Keratinocyte (primary cell): ENCODE measurements at regions not wholly inside any gene's neighbourhood (a gene's known extent, or its start where the extent isn't known, plus 50 kb on each side); places are given as distances from the start of the nearest gene placed in this dataset.

Experiments
- DNase-seq: peaks from one replicate; pipeline ENCODE4 v3.0.0-alpha.2; 2011; ENCODE audit warnings: low read depth, missing footprints, low spot score
- FAIRE-seq: peaks from 2 replicates; lab custom pipeline; 2011; peaks lifted over from hg19 to GRCh38; lab: Jason Lieb, UNC
- H2AFZ ChIP-seq: 2 replicates; pipeline ENCODE4 v1.6.0; 2012; ENCODE audit warnings: low read length, control low read depth, inconsistent platforms; ENCODE audit not compliant: control insufficient read depth
- H3K27ac ChIP-seq: 2 replicates; pipeline ENCODE4 v1.5.1; 2011; ENCODE audit warnings: low read length; ENCODE audit not compliant: control insufficient read depth, insufficient read depth
- H3K27me3 ChIP-seq: 3 replicates; pipeline ENCODE4 v1.6.0; 2011; ENCODE audit warnings: low read length; ENCODE audit not compliant: control insufficient read depth, insufficient read depth; ENCODE audit errors: extremely low read depth
- H3K36me3 ChIP-seq, 2 experiments: 2 replicates in 1 of 2; 3 replicates in 1 of 2; pipeline ENCODE4 v1.5.1; 2011; ENCODE audit warnings: low read length in 2 of 2, mild to moderate bottlenecking in 1 of 2; ENCODE audit not compliant: control insufficient read depth in 2 of 2, insufficient read depth in 2 of 2; ENCODE audit errors: extremely low read depth in 1 of 2
- H3K4me1 ChIP-seq: 3 replicates; pipeline ENCODE4 v1.5.1; 2011; ENCODE audit warnings: low read length; ENCODE audit not compliant: control insufficient read depth, insufficient read depth; ENCODE audit errors: extremely low read depth
- H3K4me2 ChIP-seq: 3 replicates; pipeline ENCODE4 v1.6.0; 2011; ENCODE audit warnings: low read depth, low read length; ENCODE audit not compliant: control insufficient read depth, insufficient read depth; ENCODE audit errors: extremely low read depth
- H3K4me3 ChIP-seq, 3 experiments: fragments of 200-600 bp in 1 of 3; sonication (generic) in 1 of 3; 2 replicates in 2 of 3; 3 replicates in 1 of 3; pipeline ENCODE4 v1.5.1; 2011 to 2016; ENCODE audit warnings: low read length in 3 of 3, mild to moderate bottlenecking in 3 of 3, control low read depth in 2 of 3, inconsistent platforms in 1 of 3, low read depth in 1 of 3, mixed read lengths in 1 of 3, mixed run types in 1 of 3, moderate library complexity in 1 of 3; ENCODE audit not compliant: control insufficient read depth in 2 of 3, insufficient read depth in 2 of 3; ENCODE audit errors: extremely low read depth in 1 of 3
- H3K79me2 ChIP-seq: 2 replicates; pipeline ENCODE4 v1.6.0; 2012; ENCODE audit warnings: low read length; ENCODE audit not compliant: control insufficient read depth, insufficient read depth
- H3K9ac ChIP-seq: 3 replicates; pipeline ENCODE4 v1.6.0; 2011; ENCODE audit warnings: low read length; ENCODE audit not compliant: control insufficient read depth, insufficient read depth; ENCODE audit errors: extremely low read depth
- H3K9me1 ChIP-seq: 3 replicates; pipeline ENCODE4 v1.6.0; 2011; ENCODE audit warnings: low read length; ENCODE audit not compliant: control insufficient read depth, insufficient read depth; ENCODE audit errors: extremely low read depth
- H3K9me3 ChIP-seq: 2 replicates; pipeline ENCODE4 v1.5.1; 2012; ENCODE audit warnings: low read depth, low read length; ENCODE audit not compliant: control insufficient read depth
- H4K20me1 ChIP-seq: 3 replicates; pipeline ENCODE4 v1.6.0; 2011; ENCODE audit warnings: low read length; ENCODE audit not compliant: control insufficient read depth, insufficient read depth; ENCODE audit errors: extremely low read depth
- EZH2 ChIP-seq: IDR thresholded peaks from one replicate; pipeline ENCODE4 v1.6.1; 2012; ENCODE audit warnings: inconsistent platforms, mild to moderate bottlenecking, low read length, moderate library complexity
- dilution Hi-C: fragments of 300-500 bp; cut with MboI; formaldehyde crosslinking; loops from one replicate; pipeline ENCODE4 v1.7.0; 2020; ENCODE audit warnings: low sequenced_read_pairs; ENCODE audit not compliant: extremely low pct_ligation_motif_present
- TF ChIP-seq, protein P1 (sequence below), 3 experiments: IDR thresholded peaks in 1 of 3; conservative IDR thresholded peaks in 1 of 3; optimal IDR thresholded peaks in 1 of 3; 2 replicates in 2 of 3; 3 replicates in 1 of 3; pipeline versions ENCODE3 to v1.5.1; 2011; ENCODE audit warnings: low read length in 3 of 3, mild to moderate bottlenecking in 3 of 3, moderate library complexity in 2 of 3, control low read depth in 1 of 3, inconsistent platforms in 1 of 3; ENCODE audit not compliant: insufficient read depth in 2 of 3; ENCODE audit errors: extremely low read depth in 1 of 3

DNA sequence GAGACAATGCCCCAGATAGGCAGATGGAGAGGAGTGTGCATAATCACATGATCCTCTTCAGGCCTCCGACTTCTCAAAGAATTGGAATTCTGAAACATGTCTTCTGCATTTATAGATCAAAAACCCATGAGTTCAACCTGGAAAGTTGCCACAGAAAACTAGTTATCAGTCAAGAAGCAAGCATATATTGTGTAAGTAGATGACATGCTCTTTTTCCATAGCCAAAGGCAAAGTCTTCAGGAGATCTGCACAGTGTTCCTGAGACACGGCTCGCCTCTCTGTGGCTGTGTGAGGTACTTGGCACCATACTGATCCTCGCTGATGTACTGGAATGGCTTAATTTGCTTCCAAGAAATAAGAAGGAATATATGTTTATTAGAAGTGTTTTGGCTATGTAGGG lies 213.5 kb upstream of the MKI67 start:
- Histone ChIP-seq H3K9ac (no peak overlapping the region), H3K27ac (no peak overlapping the region), H3K4me3 (no peak overlapping the region), H3K4me2 (no peak overlapping the region), H3K9me1 (no peaks in the 10 kb centered on the region), H3K36me3 (no peaks in the 10 kb centered on the region), H3K79me2 (no peaks in the 10 kb centered on the region), H2AFZ (no peak overlapping the region), H3K4me1 (no peaks in the 10 kb centered on the region), H4K20me1 (no peaks in the 10 kb centered on the region), H3K9me3 (no peaks in the 10 kb centered on the region), H3K27me3 (no peaks in the 10 kb centered on the region)
- TF ChIP-seq EZH2, result no peak
- TF ChIP-seq, protein P1, sequence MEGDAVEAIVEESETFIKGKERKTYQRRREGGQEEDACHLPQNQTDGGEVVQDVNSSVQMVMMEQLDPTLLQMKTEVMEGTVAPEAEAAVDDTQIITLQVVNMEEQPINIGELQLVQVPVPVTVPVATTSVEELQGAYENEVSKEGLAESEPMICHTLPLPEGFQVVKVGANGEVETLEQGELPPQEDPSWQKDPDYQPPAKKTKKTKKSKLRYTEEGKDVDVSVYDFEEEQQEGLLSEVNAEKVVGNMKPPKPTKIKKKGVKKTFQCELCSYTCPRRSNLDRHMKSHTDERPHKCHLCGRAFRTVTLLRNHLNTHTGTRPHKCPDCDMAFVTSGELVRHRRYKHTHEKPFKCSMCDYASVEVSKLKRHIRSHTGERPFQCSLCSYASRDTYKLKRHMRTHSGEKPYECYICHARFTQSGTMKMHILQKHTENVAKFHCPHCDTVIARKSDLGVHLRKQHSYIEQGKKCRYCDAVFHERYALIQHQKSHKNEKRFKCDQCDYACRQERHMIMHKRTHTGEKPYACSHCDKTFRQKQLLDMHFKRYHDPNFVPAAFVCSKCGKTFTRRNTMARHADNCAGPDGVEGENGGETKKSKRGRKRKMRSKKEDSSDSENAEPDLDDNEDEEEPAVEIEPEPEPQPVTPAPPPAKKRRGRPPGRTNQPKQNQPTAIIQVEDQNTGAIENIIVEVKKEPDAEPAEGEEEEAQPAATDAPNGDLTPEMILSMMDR (optimal IDR thresholded peaks at IDR 0.05 in 1 of 3, IDR thresholded peaks at IDR 0.05 in 1 of 3, conservative IDR thresholded peaks at IDR 0.05 in 1 of 3; ENCODE audit: extremely low read depth in 1 of 3, insufficient read depth in 2 of 3, low read length in 3 of 3), result no peak
- dilution Hi-C loops, result no loop called here
- FAIRE-seq, result no peak
- DNase-seq, result no peak

DNA sequence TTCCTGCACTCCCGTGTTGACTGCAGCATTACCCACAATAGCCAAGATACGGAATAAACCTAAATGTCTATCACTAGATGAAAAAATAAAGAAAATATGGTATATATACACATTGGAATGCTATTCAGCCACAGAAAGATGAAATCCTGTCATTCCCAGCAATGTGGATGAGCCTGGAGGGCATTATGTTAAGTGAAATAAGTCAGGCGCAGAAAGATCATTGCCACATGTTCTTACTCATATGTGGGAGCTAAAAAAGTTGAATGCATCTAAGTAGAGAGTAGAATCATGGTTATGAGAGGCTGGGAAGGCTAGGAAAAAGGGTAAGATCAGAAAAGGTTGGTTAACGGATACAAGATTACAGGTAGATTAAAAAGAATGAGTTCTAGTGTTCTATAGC lies 219.1 kb upstream of the MKI67 start:
- Histone ChIP-seq H3K4me2 (no peak overlapping the region), H3K4me1 (no peaks in the 10 kb centered on the region), H3K4me3 (no peak overlapping the region), H3K79me2 (no peaks in the 10 kb centered on the region), H3K9me1 (no peaks in the 10 kb centered on the region), H4K20me1 (no peaks in the 10 kb centered on the region), H2AFZ (no peak overlapping the region), H3K27ac (no peak overlapping the region), H3K36me3 (no peaks in the 10 kb centered on the region), H3K9ac (no peak overlapping the region), H3K9me3 (no peaks in the 10 kb centered on the region), H3K27me3 (no peaks in the 10 kb centered on the region)
- TF ChIP-seq, protein P1 (optimal IDR thresholded peaks at IDR 0.05 in 1 of 3, IDR thresholded peaks at IDR 0.05 in 1 of 3, conservative IDR thresholded peaks at IDR 0.05 in 1 of 3; ENCODE audit: extremely low read depth in 1 of 3, insufficient read depth in 2 of 3, low read length in 3 of 3), result no peak
- TF ChIP-seq EZH2, result no peak
- FAIRE-seq (no peak), DNase-seq (no peak)
- dilution Hi-C loops, result no loop called here
